ENCODE measurements at regions not wholly inside any gene's neighbourhood (a gene's known extent, or its start where the extent isn't known, plus 50 kb on each side); places are given as distances from the start of the nearest gene placed in this dataset.

DNA sequence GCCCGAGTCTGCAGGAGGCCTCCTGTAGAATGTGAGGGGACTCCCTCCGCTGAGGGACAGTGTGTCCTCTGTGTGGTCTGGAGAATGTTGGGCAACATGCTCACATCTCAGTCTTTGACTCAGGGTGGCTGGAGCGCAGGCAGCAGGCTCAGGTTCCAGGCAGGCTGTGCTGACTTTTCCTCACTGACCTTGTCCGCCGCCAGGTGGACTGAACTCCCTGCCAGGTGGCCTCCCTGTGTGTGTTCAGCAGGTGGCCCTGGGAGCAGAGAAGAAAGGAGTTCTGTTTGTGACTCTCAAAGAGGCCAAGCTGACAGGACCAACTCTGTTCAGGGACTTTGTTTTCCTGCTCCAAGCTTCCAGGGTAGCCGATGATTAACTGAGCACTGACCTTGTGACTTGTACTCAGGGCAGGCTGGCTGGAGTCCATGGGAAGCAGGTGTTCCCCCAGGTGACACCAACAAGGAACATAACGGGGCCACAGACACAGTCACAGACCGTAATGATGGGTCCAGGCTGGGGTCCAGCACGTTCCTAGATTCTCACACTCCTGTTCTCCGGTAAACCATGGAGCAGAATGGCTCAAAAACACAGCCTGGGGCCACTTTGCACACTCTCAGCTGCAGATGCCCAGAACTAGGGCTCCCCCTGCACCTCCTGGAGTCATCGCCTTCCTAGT, 439.8 kb downstream of the RNF144A start:
- H3K36me3 Mint-ChIP-seq: no peaks in the 10 kb centered on the region
- no peaks in the 10 kb centered on the region for H3K27me3 ChIP-seq (ENCODE audit: control insufficient read depth in 2 of 2, insufficient read depth in 2 of 2, low read length in 2 of 2)

DNA sequence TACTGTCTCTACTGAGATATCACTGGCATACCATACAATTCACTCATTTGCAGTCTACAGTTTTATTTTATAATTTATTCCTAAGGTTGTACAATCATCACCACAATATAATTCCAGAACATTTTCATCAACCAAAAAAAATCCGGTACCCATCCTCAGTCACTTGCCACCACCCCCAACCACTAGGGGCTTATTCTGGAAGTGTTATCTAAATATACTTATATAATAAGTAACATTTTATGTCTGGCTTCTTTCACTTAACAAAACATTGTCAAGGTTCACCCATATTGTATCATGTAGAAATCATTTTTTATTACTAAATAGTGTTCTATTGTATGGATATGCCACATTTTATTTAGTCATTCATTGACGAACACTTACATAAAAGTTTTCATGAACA, 440.8 kb downstream of the RNF144A start:
- H3K4me1 ChIP-seq (ENCODE audit: control insufficient read depth in 1 of 2, insufficient read depth in 2 of 2, low read length in 2 of 2): no peaks in the 10 kb centered on the region
- H3K27me3 ChIP-seq (ENCODE audit: control insufficient read depth in 2 of 2, insufficient read depth in 2 of 2, low read length in 2 of 2): no peaks in the 10 kb centered on the region
- H3K9ac ChIP-seq (ENCODE audit: insufficient read depth, low read length, poor library complexity, severe bottlenecking): no peak overlapping the region
- H3K9me3 Mint-ChIP-seq: peaks cover 0 to 3% (median 0%) of the 10 kb centered on the region in 7 donors
- no peaks in the 10 kb centered on the region for H3K36me3 ChIP-seq (replicated peaks in 1 of 2; ENCODE audit: control insufficient read depth in 1 of 2, insufficient read depth in 2 of 2, low read length in 2 of 2)
- no peak overlapping the region for H3K4me3 ChIP-seq (replicated peaks in 1 of 3; ENCODE audit: low read depth in 2 of 3, low read length in 3 of 3)
- no peak for DNase-seq
- no peak overlapping the region for H3K27ac ChIP-seq (ENCODE audit: low read depth in 1 of 2, low read length in 2 of 2)
- WGBS (ENCODE audit: insufficient coverage): no CpG with 5 or more reads among the region's 2 CpGs
- no peaks in the 10 kb centered on the region for H3K4me1 Mint-ChIP-seq
- H3K4me3 Mint-ChIP-seq: no peak overlapping the region
- H3K36me3 Mint-ChIP-seq: no peaks in the 10 kb centered on the region
- no peak overlapping the region for H2AFZ ChIP-seq (ENCODE audit: insufficient read depth, low read depth, low read length, poor library complexity, severe bottlenecking)
- intact Hi-C loops (cut with micrococcal nuclease): no loop called here
- no peak overlapping the region for H3K4me2 ChIP-seq (replicated peaks; ENCODE audit: extremely low read depth, low read length, poor library complexity, severe bottlenecking)
- no peaks in the 10 kb centered on the region for H3K9me3 ChIP-seq (replicated peaks in 1 of 2; ENCODE audit: control insufficient read depth in 1 of 2, insufficient read depth in 1 of 2, low read length in 2 of 2)
- TF ChIP-seq, protein P1, sequence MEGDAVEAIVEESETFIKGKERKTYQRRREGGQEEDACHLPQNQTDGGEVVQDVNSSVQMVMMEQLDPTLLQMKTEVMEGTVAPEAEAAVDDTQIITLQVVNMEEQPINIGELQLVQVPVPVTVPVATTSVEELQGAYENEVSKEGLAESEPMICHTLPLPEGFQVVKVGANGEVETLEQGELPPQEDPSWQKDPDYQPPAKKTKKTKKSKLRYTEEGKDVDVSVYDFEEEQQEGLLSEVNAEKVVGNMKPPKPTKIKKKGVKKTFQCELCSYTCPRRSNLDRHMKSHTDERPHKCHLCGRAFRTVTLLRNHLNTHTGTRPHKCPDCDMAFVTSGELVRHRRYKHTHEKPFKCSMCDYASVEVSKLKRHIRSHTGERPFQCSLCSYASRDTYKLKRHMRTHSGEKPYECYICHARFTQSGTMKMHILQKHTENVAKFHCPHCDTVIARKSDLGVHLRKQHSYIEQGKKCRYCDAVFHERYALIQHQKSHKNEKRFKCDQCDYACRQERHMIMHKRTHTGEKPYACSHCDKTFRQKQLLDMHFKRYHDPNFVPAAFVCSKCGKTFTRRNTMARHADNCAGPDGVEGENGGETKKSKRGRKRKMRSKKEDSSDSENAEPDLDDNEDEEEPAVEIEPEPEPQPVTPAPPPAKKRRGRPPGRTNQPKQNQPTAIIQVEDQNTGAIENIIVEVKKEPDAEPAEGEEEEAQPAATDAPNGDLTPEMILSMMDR (IDR thresholded peaks at IDR 0.05): no peak
- peaks cover 0 to 2% (median 2%) of the 10 kb centered on the region in 3 donors for H3K27me3 Mint-ChIP-seq (ENCODE audit: low read depth in 3 of 3)
- no peaks in the 10 kb centered on the region for H4K20me1 ChIP-seq (ENCODE audit: insufficient read depth, low read length)
- H3K79me2 ChIP-seq (ENCODE audit: insufficient read depth, low read length): no peaks in the 10 kb centered on the region
- H3K27ac Mint-ChIP-seq: no peak overlapping the region

More for the DNA sequence above, 439.8 kb downstream of the RNF144A start:
- Histone ChIP-seq H3K27ac (ENCODE audit: low read depth in 1 of 2, low read length in 2 of 2) (no peak overlapping the region), H3K4me3 (replicated peaks in 1 of 3; ENCODE audit: low read depth in 2 of 3, low read length in 3 of 3) (no peak overlapping the region), H4K20me1 (ENCODE audit: insufficient read depth, low read length) (no peaks in the 10 kb centered on the region), H3K4me1 (ENCODE audit: control insufficient read depth in 1 of 2, insufficient read depth in 2 of 2, low read length in 2 of 2) (no peaks in the 10 kb centered on the region), H3K9me3 (replicated peaks in 1 of 2; ENCODE audit: control insufficient read depth in 1 of 2, insufficient read depth in 1 of 2, low read length in 2 of 2) (no peaks in the 10 kb centered on the region), H3K36me3 (replicated peaks in 1 of 2; ENCODE audit: control insufficient read depth in 1 of 2, insufficient read depth in 2 of 2, low read length in 2 of 2) (no peaks in the 10 kb centered on the region), H3K4me2 (replicated peaks; ENCODE audit: extremely low read depth, low read length, poor library complexity, severe bottlenecking) (no peak overlapping the region), H2AFZ (ENCODE audit: insufficient read depth, low read depth, low read length, poor library complexity, severe bottlenecking) (no peak overlapping the region), H3K79me2 (ENCODE audit: insufficient read depth, low read length) (no peaks in the 10 kb centered on the region), H3K9ac (ENCODE audit: insufficient read depth, low read length, poor library complexity, severe bottlenecking) (no peak overlapping the region)
- H3K4me3 Mint-ChIP-seq: no peak overlapping the region
- peaks cover 0 to 3% (median 0%) of the 10 kb centered on the region in 7 donors for H3K9me3 Mint-ChIP-seq
- WGBS (ENCODE audit: insufficient coverage): 97% methylated on average over 11 of the region's 11 CpGs
- no peak for DNase-seq
- intact Hi-C loops (cut with micrococcal nuclease): no loop called here
- H3K4me1 Mint-ChIP-seq: no peaks in the 10 kb centered on the region
- H3K27ac Mint-ChIP-seq: no peak overlapping the region
- H3K27me3 Mint-ChIP-seq (ENCODE audit: low read depth in 3 of 3): peaks cover 0 to 2% (median 2%) of the 10 kb centered on the region in 3 donors
- TF ChIP-seq, protein P1 (IDR thresholded peaks at IDR 0.05): no peak

Measured in CD14-positive monocyte (primary cell).